Smooth muscle cell (in vitro differentiated cells): ENCODE measurements at regions not wholly inside any gene's neighbourhood (a gene's known extent, or its start where the extent isn't known, plus 50 kb on each side); places are given as distances from the start of the nearest gene placed in this dataset.

ENCODE experiments used
- DNase-seq: peaks from one replicate; lab custom pipeline; 2025; ENCODE audit not compliant: unreplicated experiment; lab: John Stamatoyannopoulos, UW
- H2AFZ ChIP-seq: fragments of 200-600 bp; sonication (generic); 2 replicates; pipeline ENCODE4 v1.6.0; 2016; ENCODE audit warnings: antibody characterized with exemption, low read depth, mild to moderate bottlenecking
- H3F3A ChIP-seq: fragments of 200-600 bp; sonication (generic); 2 replicates; pipeline ENCODE4 v1.6.0; 2017; ENCODE audit warnings: antibody characterized with exemption, low read depth
- H3K27ac ChIP-seq: fragments of 200-600 bp; sonication (generic); 2 replicates; pipeline ENCODE4 v1.5.1; 2016; ENCODE audit warnings: low read depth, mild to moderate bottlenecking
- H3K27me3 ChIP-seq: fragments of 200-600 bp; sonication (generic); 2 replicates; pipeline ENCODE4 v1.6.1; 2016; ENCODE audit warnings: low read depth, mild to moderate bottlenecking
- H3K36me3 ChIP-seq: fragments of 200-600 bp; sonication (generic); 2 replicates; pipeline ENCODE4 v1.5.1; 2016; ENCODE audit warnings: low read depth
- H3K4me1 ChIP-seq: fragments of 200-600 bp; sonication (generic); 2 replicates; pipeline ENCODE4 v1.5.1; 2016; ENCODE audit warnings: low read depth
- H3K4me2 ChIP-seq: fragments of 200-600 bp; sonication (generic); 2 replicates; pipeline ENCODE4 v1.6.0; 2016; ENCODE audit warnings: mild to moderate bottlenecking
- H3K4me3 ChIP-seq: fragments of 200-600 bp; sonication (generic); 2 replicates; pipeline ENCODE4 v1.5.1; 2016; ENCODE audit warnings: mild to moderate bottlenecking
- H3K79me2 ChIP-seq: fragments of 200-600 bp; sonication (generic); 2 replicates; pipeline ENCODE4 v1.6.0; 2016; ENCODE audit warnings: low read depth, mild to moderate bottlenecking
- H3K9ac ChIP-seq: fragments of 200-600 bp; sonication (generic); 2 replicates; pipeline ENCODE4 v1.6.0; 2016; ENCODE audit warnings: low read depth
- H3K9me3 ChIP-seq: fragments of 200-600 bp; sonication (generic); replicated peaks from 2 replicates; pipeline ENCODE4 v1.5.1; 2016; ENCODE audit warnings: low read depth
- H4K20me1 ChIP-seq: fragments of 200-600 bp; sonication (generic); 2 replicates; pipeline ENCODE4 v1.6.0; 2016; ENCODE audit warnings: low read depth
- CTCF ChIP-seq: fragments of 200-600 bp; sonication (generic); IDR thresholded peaks from 2 replicates; pipeline ENCODE4 v1.5.1; 2017; ENCODE audit warnings: borderline replicate concordance, mild to moderate bottlenecking, antibody characterized with exemption; ENCODE audit not compliant: insufficient read depth, poor library complexity, severe bottlenecking
- WGBS: methylation state at CpG from one replicate; pipeline ENCODE4 v1.1.7; 2016; ENCODE audit warnings: low lambda C conversion rate; 5-methylcytosine and 5-hydroxymethylcytosine counted together

GRCh38 chr6:165753506-165753905, 90.5 kb upstream of the PDE10A start:
- Histone ChIP-seq H3K27ac (no peak overlapping the region), H3F3A (no peaks in the 10 kb centered on the region), H3K9me3 (no peaks in the 10 kb centered on the region), H2AFZ (no peak overlapping the region), H3K4me3 (no peak overlapping the region), H3K36me3 (no peaks in the 10 kb centered on the region), H3K4me1 (no peaks in the 10 kb centered on the region), H3K9ac (no peak overlapping the region), H3K79me2 (no peaks in the 10 kb centered on the region), H4K20me1 (no peaks in the 10 kb centered on the region), H3K27me3 (peaks cover 6% of the 10 kb centered on the region), H3K4me2 (no peak overlapping the region)
- DNase-seq, result no peak
- no peak for TF ChIP-seq CTCF

- no peaks in the 10 kb centered on the region for H3K9me3 ChIP-seq
- no peaks in the 10 kb centered on the region for H3K36me3 ChIP-seq
- DNase-seq, result no peak
- H3K4me1 ChIP-seq, result no peaks in the 10 kb centered on the region
- WGBS, result 92% methylated on average over 3 of the region's 3 CpGs
- no peak for TF ChIP-seq CTCF
- no peak overlapping the region for H3K4me2 ChIP-seq
- no peaks in the 10 kb centered on the region for H4K20me1 ChIP-seq
- H3K27ac ChIP-seq, result no peak overlapping the region
- no peaks in the 10 kb centered on the region for H3K79me2 ChIP-seq
- H2AFZ ChIP-seq, result no peak overlapping the region
- H3K27me3 ChIP-seq, result peaks cover 6% of the 10 kb centered on the region
- H3F3A ChIP-seq, result no peaks in the 10 kb centered on the region
- no peak overlapping the region for H3K4me3 ChIP-seq
- no peak overlapping the region for H3K9ac ChIP-seq
These were observed 89.4 kb upstream of the PDE10A start for GRCh38 chr6:165752451-165752850.

GRCh38 chr6:165751486-165751885, 88.4 kb upstream of the PDE10A start:
- Histone ChIP-seq H2AFZ (no peak overlapping the region), H3K27ac (no peak overlapping the region), H3F3A (no peaks in the 10 kb centered on the region), H3K27me3 (peaks cover 6% of the 10 kb centered on the region), H3K4me3 (no peak overlapping the region), H4K20me1 (no peaks in the 10 kb centered on the region), H3K79me2 (no peaks in the 10 kb centered on the region), H3K9ac (no peak overlapping the region), H3K4me1 (no peaks in the 10 kb centered on the region), H3K9me3 (no peaks in the 10 kb centered on the region), H3K36me3 (no peaks in the 10 kb centered on the region), H3K4me2 (no peak overlapping the region)
- WGBS, result 91% methylated on average over 7 of the region's 7 CpGs
- no peak for DNase-seq
- no peak for TF ChIP-seq CTCF

- H3K27me3 ChIP-seq, result no peaks in the 10 kb centered on the region
- no peaks in the 10 kb centered on the region for H4K20me1 ChIP-seq
- no peak for DNase-seq
- no peak overlapping the region for H2AFZ ChIP-seq
- no peak overlapping the region for H3K9ac ChIP-seq
- H3K4me2 ChIP-seq, result no peak overlapping the region
- H3K4me3 ChIP-seq, result no peak overlapping the region
- H3F3A ChIP-seq, result no peaks in the 10 kb centered on the region
- H3K79me2 ChIP-seq, result no peaks in the 10 kb centered on the region
- no peaks in the 10 kb centered on the region for H3K36me3 ChIP-seq
- no peak overlapping the region for H3K27ac ChIP-seq
- no peaks in the 10 kb centered on the region for H3K9me3 ChIP-seq
- peaks cover 3% of the 10 kb centered on the region for H3K4me1 ChIP-seq
- no peak for TF ChIP-seq CTCF
These were observed 86.1 kb upstream of the PDE10A start for GRCh38 chr6:165749163-165749562.
